SK-N-SH treated with all-trans-retinoic acid at 6 μM for 48 hours (cell line): ENCODE measurements at regions not wholly inside any gene's neighbourhood (a gene's known extent, or its start where the extent isn't known, plus 50 kb on each side); places are given as distances from the start of the nearest gene placed in this dataset.
A peak's percentile ranks its signal among the peaks of the same experiment; 100 is the strongest.

Source experiments
- ATAC-seq: fragments of 200-7000 bp; cut with Tn5 transposase; 3 replicates; pipeline ENCODE4 v1.9.1; 2020; ENCODE audit warnings: mild to moderate bottlenecking, moderate library complexity
- ARNTL ChIP-seq: fragments of 450-650 bp; formaldehyde crosslinking; IDR thresholded peaks from 2 replicates; pipeline ENCODE4 v1.5.0; 2020; ENCODE audit warnings: low read depth, mild to moderate bottlenecking, moderate library complexity, borderline replicate concordance
- BACH2 ChIP-seq: fragments of 250-450 bp; sonication (Bioruptor Pico); IDR thresholded peaks from 2 replicates; pipeline ENCODE4 v1.9.0; 2021; ENCODE audit warnings: mild to moderate bottlenecking, borderline replicate concordance
- CREB5 ChIP-seq: fragments of 250-450 bp; sonication (Bioruptor Pico); IDR thresholded peaks from 2 replicates; pipeline ENCODE4 v1.5.1; 2020; ENCODE audit warnings: low read depth, mild to moderate bottlenecking, moderate library complexity
- CSDC2 ChIP-seq: fragments of 250-450 bp; sonication (Bioruptor Pico); IDR thresholded peaks from 2 replicates; pipeline ENCODE4 v1.5.0; 2020; ENCODE audit warnings: mild to moderate bottlenecking, moderate library complexity
- ESRRG ChIP-seq: fragments of 250-450 bp; sonication (Bioruptor Pico); IDR thresholded peaks from 2 replicates; pipeline ENCODE4 v1.6.1; 2021; ENCODE audit warnings: mild to moderate bottlenecking
- ISL1 ChIP-seq: fragments of 250-450 bp; sonication (Bioruptor Pico); IDR thresholded peaks from 2 replicates; pipeline ENCODE4 v2.1.2; 2022; ENCODE audit warnings: mild to moderate bottlenecking, moderate library complexity
- OSR1 ChIP-seq: fragments of 250-450 bp; sonication (Bioruptor Pico); IDR thresholded peaks from 2 replicates; pipeline ENCODE4 v1.8.0; 2022; ENCODE audit warnings: moderate library complexity, mild to moderate bottlenecking, inconsistent platforms
- PPARA ChIP-seq: fragments of 250-450 bp; sonication (Bioruptor Pico); IDR thresholded peaks from 2 replicates; pipeline ENCODE4 v1.5.0; 2020; ENCODE audit warnings: mild to moderate bottlenecking, borderline replicate concordance
- RARB ChIP-seq: fragments of 250-450 bp; sonication (Bioruptor Pico); IDR thresholded peaks from 2 replicates; pipeline ENCODE4 v1.8.0; 2021; ENCODE audit warnings: mild to moderate bottlenecking, moderate library complexity
- SNAI2 ChIP-seq: fragments of 250-450 bp; sonication (Bioruptor Pico); IDR thresholded peaks from 2 replicates; pipeline ENCODE4 v1.5.0; 2020; ENCODE audit warnings: mild to moderate bottlenecking, moderate library complexity
- TCF4 ChIP-seq: fragments of 250-450 bp; sonication (Bioruptor Pico); IDR thresholded peaks from 2 replicates; pipeline ENCODE4 v1.8.0; 2021; ENCODE audit warnings: mild to moderate bottlenecking, moderate library complexity, borderline replicate concordance
- TOX ChIP-seq: fragments of 250-450 bp; sonication (Bioruptor Pico); IDR thresholded peaks from 2 replicates; pipeline ENCODE4 v1.8.0; 2021; ENCODE audit warnings: mild to moderate bottlenecking, moderate library complexity, borderline replicate concordance
- TSHZ2 ChIP-seq: fragments of 250-450 bp; sonication (Bioruptor Pico); IDR thresholded peaks from 2 replicates; pipeline ENCODE4 v1.5.0; 2020; ENCODE audit warnings: mild to moderate bottlenecking, moderate library complexity
- ZFP3 ChIP-seq: fragments of 250-450 bp; sonication (Bioruptor Pico); IDR thresholded peaks from 2 replicates; pipeline ENCODE4 v1.5.0; 2020; ENCODE audit warnings: mild to moderate bottlenecking, moderate library complexity
- ZFP30 ChIP-seq: fragments of 450-650 bp; formaldehyde crosslinking; IDR thresholded peaks from 2 replicates; pipeline ENCODE4 v1.5.0; 2022; ENCODE audit warnings: mild to moderate bottlenecking, moderate library complexity
- ZNF565 ChIP-seq: fragments of 450-650 bp; formaldehyde crosslinking; conservative IDR thresholded peaks from 2 replicates; pipeline ENCODE4 v1.5.0; 2020; ENCODE audit warnings: low read depth, mild to moderate bottlenecking, moderate library complexity
- ZNF70 ChIP-seq: fragments of 450-650 bp; formaldehyde crosslinking; IDR thresholded peaks from 2 replicates; pipeline ENCODE4 v1.5.0; 2020; ENCODE audit warnings: mild to moderate bottlenecking, moderate library complexity
- TF ChIP-seq, protein P1 (sequence below): fragments of 250-450 bp; sonication (Bioruptor Pico); IDR thresholded peaks from 2 replicates; pipeline ENCODE4 v1.8.0; 2020; ENCODE audit warnings: mild to moderate bottlenecking, moderate library complexity, borderline replicate concordance
- TF ChIP-seq, protein P2 (sequence below): fragments of 250-450 bp; sonication (Bioruptor Pico); IDR thresholded peaks from 2 replicates; pipeline ENCODE4 v1.8.0; 2021; ENCODE audit warnings: low read depth, mild to moderate bottlenecking, moderate library complexity, borderline replicate concordance

- no peak for TF ChIP-seq ZNF565 (CRISPR knock-in tag)
- 0 out of 2 replicates have a peak, but pooled peaks have one; percentile 43 for TF ChIP-seq OSR1 (CRISPR knock-in tag)
- ATAC-seq, result peak; percentile 85
Observed at GRCh38 chr1:209375671-209376365, 207.7 kb upstream of the CAMK1G start.

GRCh38 chr1:209376774-209377173 is 206.7 kb upstream of the CAMK1G start:
- ATAC-seq, result no peak

DNA sequence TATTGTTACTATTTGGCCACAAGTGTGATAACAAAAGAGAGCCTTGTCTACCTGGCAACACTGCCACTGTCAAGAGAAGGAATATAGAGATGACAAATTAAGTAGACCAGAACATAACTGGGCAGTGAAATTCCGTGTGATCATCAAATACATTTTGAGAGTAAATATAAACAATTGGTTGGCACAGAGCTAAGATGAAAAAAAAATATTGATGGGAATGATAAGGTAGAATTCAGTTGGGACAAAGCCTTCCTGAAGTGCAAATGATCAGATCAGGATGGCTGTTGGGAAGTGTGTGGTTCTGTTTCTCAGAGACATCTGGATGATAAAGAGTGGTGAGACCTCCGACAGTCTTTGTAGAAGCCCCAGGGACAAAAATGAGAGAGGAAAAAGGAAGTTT is 205.5 kb upstream of the CAMK1G start:
- no peak for ATAC-seq
- TF ChIP-seq ESRRG (CRISPR knock-in tag), result no peak
- no peak for TF ChIP-seq TSHZ2
- no peak for TF ChIP-seq ISL1
- no peak for TF ChIP-seq ARNTL (CRISPR knock-in tag)
- TF ChIP-seq ZFP3 (CRISPR knock-in tag), result no peak
- TF ChIP-seq, protein P1, sequence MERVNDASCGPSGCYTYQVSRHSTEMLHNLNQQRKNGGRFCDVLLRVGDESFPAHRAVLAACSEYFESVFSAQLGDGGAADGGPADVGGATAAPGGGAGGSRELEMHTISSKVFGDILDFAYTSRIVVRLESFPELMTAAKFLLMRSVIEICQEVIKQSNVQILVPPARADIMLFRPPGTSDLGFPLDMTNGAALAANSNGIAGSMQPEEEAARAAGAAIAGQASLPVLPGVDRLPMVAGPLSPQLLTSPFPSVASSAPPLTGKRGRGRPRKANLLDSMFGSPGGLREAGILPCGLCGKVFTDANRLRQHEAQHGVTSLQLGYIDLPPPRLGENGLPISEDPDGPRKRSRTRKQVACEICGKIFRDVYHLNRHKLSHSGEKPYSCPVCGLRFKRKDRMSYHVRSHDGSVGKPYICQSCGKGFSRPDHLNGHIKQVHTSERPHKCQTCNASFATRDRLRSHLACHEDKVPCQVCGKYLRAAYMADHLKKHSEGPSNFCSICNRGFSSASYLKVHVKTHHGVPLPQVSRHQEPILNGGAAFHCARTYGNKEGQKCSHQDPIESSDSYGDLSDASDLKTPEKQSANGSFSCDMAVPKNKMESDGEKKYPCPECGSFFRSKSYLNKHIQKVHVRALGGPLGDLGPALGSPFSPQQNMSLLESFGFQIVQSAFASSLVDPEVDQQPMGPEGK (CRISPR knock-in tag), result no peak
- TF ChIP-seq RARB (CRISPR knock-in tag), result no peak

More at GRCh38 chr1:209376774-209377173, 206.7 kb upstream of the CAMK1G start:
- TF ChIP-seq PPARA (CRISPR knock-in tag), result no peak
- TF ChIP-seq, protein P2, sequence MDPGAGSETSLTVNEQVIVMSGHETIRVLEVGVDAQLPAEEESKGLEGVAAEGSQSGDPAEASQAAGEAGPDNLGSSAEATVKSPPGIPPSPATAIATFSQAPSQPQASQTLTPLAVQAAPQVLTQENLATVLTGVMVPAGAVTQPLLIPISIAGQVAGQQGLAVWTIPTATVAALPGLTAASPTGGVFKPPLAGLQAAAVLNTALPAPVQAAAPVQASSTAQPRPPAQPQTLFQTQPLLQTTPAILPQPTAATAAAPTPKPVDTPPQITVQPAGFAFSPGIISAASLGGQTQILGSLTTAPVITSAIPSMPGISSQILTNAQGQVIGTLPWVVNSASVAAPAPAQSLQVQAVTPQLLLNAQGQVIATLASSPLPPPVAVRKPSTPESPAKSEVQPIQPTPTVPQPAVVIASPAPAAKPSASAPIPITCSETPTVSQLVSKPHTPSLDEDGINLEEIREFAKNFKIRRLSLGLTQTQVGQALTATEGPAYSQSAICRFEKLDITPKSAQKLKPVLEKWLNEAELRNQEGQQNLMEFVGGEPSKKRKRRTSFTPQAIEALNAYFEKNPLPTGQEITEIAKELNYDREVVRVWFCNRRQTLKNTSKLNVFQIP, result no peak
- TF ChIP-seq TCF4, result no peak
- no peak for TF ChIP-seq TOX
- no peak for TF ChIP-seq BACH2 (CRISPR knock-in tag)
- no peak for TF ChIP-seq RARB (CRISPR knock-in tag)
- TF ChIP-seq, protein P1 (CRISPR knock-in tag), result no peak
- no peak for TF ChIP-seq OSR1 (CRISPR knock-in tag)
- no peak for TF ChIP-seq CSDC2 (CRISPR knock-in tag)
- TF ChIP-seq SNAI2 (CRISPR knock-in tag), result no peak
- no peak for TF ChIP-seq TSHZ2
- no peak for TF ChIP-seq ZFP3 (CRISPR knock-in tag)
- TF ChIP-seq ISL1, result no peak
- TF ChIP-seq ARNTL (CRISPR knock-in tag), result no peak
- no peak for TF ChIP-seq ZNF70 (CRISPR knock-in tag)
- no peak for TF ChIP-seq ZNF565 (CRISPR knock-in tag)
- TF ChIP-seq CREB5 (CRISPR knock-in tag), result no peak
- TF ChIP-seq ZFP30, result no peak
